WTC11 (cell line): ENCODE measurements at regions not wholly inside any gene's neighbourhood (a gene's known extent, or its start where the extent isn't known, plus 50 kb on each side); places are given as distances from the start of the nearest gene placed in this dataset.

Source experiments
- FOXJ3 ChIP-seq: sonication (generic); formaldehyde crosslinking; IDR thresholded peaks from 2 replicates; pipeline ENCODE4 v1.9.0; 2021; ENCODE audit warnings: missing genetic modification reagents, mild to moderate bottlenecking, borderline replicate concordance
- SP1 ChIP-seq: sonication (generic); formaldehyde crosslinking; conservative IDR thresholded peaks from 2 replicates; pipeline ENCODE4 v1.8.1; 2022; ENCODE audit warnings: missing genetic modification reagents
- ZNF263 ChIP-seq: sonication (generic); formaldehyde crosslinking; IDR thresholded peaks from 2 replicates; pipeline ENCODE4 v1.8.1; 2022; ENCODE audit warnings: low read depth, mild to moderate bottlenecking, moderate library complexity, missing genetic modification reagents
- TF ChIP-seq, protein P1 (sequence below): fragments of 200-600 bp; IDR thresholded peaks from 2 replicates; pipeline ENCODE4 v1.8.0; 2022; ENCODE audit warnings: antibody characterized with exemption
- TF ChIP-seq, protein P2 (sequence below): sonication (generic); formaldehyde crosslinking; IDR thresholded peaks from 2 replicates; pipeline ENCODE4 v1.8.1; 2022; ENCODE audit warnings: low read depth, missing genetic modification reagents, borderline replicate concordance
- TF ChIP-seq, protein P3 (sequence below): sonication (generic); formaldehyde crosslinking; IDR thresholded peaks from 2 replicates; pipeline ENCODE4 v1.8.0; 2022; ENCODE audit warnings: mild to moderate bottlenecking, missing genetic modification reagents
- TF ChIP-seq, protein P4 (sequence below): sonication (generic); formaldehyde crosslinking; conservative IDR thresholded peaks from 2 replicates; pipeline ENCODE4 v1.8.1; 2022; ENCODE audit warnings: mild to moderate bottlenecking, missing genetic modification reagents

DNA sequence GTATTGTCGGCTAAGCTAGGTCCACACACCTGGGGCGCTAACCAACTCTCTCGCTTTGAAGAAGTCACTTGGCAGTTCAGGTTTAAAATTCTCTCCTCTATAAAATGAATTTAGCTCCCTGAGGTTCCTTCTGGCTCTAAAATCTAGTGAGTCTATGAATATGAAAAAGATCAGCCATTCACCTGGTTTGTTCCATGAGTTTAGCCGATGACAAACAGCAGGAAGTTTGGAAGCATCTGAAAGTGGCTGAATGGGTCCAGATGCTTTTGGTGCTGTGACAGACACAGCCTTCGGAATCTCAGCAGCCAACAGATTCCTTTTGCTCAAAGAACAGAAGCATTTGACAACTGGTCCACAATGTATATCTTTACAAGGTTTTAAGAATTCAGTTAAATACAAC is 73.4 kb upstream of the FOXN3 start:
- TF ChIP-seq, protein P1, sequence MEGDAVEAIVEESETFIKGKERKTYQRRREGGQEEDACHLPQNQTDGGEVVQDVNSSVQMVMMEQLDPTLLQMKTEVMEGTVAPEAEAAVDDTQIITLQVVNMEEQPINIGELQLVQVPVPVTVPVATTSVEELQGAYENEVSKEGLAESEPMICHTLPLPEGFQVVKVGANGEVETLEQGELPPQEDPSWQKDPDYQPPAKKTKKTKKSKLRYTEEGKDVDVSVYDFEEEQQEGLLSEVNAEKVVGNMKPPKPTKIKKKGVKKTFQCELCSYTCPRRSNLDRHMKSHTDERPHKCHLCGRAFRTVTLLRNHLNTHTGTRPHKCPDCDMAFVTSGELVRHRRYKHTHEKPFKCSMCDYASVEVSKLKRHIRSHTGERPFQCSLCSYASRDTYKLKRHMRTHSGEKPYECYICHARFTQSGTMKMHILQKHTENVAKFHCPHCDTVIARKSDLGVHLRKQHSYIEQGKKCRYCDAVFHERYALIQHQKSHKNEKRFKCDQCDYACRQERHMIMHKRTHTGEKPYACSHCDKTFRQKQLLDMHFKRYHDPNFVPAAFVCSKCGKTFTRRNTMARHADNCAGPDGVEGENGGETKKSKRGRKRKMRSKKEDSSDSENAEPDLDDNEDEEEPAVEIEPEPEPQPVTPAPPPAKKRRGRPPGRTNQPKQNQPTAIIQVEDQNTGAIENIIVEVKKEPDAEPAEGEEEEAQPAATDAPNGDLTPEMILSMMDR: no peak
- TF ChIP-seq, protein P2, sequence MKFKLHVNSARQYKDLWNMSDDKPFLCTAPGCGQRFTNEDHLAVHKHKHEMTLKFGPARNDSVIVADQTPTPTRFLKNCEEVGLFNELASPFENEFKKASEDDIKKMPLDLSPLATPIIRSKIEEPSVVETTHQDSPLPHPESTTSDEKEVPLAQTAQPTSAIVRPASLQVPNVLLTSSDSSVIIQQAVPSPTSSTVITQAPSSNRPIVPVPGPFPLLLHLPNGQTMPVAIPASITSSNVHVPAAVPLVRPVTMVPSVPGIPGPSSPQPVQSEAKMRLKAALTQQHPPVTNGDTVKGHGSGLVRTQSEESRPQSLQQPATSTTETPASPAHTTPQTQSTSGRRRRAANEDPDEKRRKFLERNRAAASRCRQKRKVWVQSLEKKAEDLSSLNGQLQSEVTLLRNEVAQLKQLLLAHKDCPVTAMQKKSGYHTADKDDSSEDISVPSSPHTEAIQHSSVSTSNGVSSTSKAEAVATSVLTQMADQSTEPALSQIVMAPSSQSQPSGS (CRISPR knock-in tag): no peak
- TF ChIP-seq ZNF263 (CRISPR knock-in tag) (no peak), FOXJ3 (no peak), SP1 (CRISPR knock-in tag) (no peak)
- TF ChIP-seq, protein P3, sequence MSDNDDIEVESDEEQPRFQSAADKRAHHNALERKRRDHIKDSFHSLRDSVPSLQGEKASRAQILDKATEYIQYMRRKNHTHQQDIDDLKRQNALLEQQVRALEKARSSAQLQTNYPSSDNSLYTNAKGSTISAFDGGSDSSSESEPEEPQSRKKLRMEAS: no peak
- TF ChIP-seq, protein P4, sequence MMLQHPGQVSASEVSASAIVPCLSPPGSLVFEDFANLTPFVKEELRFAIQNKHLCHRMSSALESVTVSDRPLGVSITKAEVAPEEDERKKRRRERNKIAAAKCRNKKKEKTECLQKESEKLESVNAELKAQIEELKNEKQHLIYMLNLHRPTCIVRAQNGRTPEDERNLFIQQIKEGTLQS (CRISPR knock-in tag): no peak
